ENCODE measurements at regions not wholly inside any gene's neighbourhood (a gene's known extent, or its start where the extent isn't known, plus 50 kb on each side); places are given as distances from the start of the nearest gene placed in this dataset.

GRCh38 chr14:38504175-38504574 is 248.3 kb upstream of the CLEC14A start:
- H3K36me3 Mint-ChIP-seq (ENCODE audit: low read depth), result no peaks in the 10 kb centered on the region
- ATAC-seq (ENCODE audit: poor library complexity) (no peak), DNase-seq (no peak)
- intact Hi-C loops (cut with DNase I, micrococcal nuclease), result no loop called here
- no peak overlapping the region for H3K4me3 Mint-ChIP-seq
- no peak overlapping the region for H3K27ac Mint-ChIP-seq
- ChIA-PET CTCF (no interaction called here), POLR2A (no interaction called here)
- Histone ChIP-seq H3K9me3 (ENCODE audit: control insufficient read depth in 1 of 2, insufficient read depth in 1 of 2, low read length in 2 of 2) (no peaks in the 10 kb centered on the region), H3K4me1 (ENCODE audit: insufficient read depth, low read length) (no peaks in the 10 kb centered on the region), H3K4me3 (ENCODE audit: low read length) (no peak overlapping the region), H3K27ac (ENCODE audit: low read depth in 1 of 2, low read length in 2 of 2) (no peak overlapping the region), H3K36me3 (ENCODE audit: insufficient read depth, low read length) (no peaks in the 10 kb centered on the region), H3K27me3 (ENCODE audit: control insufficient read depth in 1 of 2, insufficient read depth in 2 of 2, low read length in 2 of 2) (no peaks in the 10 kb centered on the region)
- no peaks in the 10 kb centered on the region for H3K27me3 Mint-ChIP-seq
- H3K4me1 Mint-ChIP-seq (ENCODE audit: low read depth), result no peaks in the 10 kb centered on the region
- no peaks in the 10 kb centered on the region for H3K9me3 Mint-ChIP-seq
- TF ChIP-seq, protein P1, sequence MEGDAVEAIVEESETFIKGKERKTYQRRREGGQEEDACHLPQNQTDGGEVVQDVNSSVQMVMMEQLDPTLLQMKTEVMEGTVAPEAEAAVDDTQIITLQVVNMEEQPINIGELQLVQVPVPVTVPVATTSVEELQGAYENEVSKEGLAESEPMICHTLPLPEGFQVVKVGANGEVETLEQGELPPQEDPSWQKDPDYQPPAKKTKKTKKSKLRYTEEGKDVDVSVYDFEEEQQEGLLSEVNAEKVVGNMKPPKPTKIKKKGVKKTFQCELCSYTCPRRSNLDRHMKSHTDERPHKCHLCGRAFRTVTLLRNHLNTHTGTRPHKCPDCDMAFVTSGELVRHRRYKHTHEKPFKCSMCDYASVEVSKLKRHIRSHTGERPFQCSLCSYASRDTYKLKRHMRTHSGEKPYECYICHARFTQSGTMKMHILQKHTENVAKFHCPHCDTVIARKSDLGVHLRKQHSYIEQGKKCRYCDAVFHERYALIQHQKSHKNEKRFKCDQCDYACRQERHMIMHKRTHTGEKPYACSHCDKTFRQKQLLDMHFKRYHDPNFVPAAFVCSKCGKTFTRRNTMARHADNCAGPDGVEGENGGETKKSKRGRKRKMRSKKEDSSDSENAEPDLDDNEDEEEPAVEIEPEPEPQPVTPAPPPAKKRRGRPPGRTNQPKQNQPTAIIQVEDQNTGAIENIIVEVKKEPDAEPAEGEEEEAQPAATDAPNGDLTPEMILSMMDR (IDR thresholded peaks at IDR 0.05), result no peak

GRCh38 chr14:38502239-38502638 is 246.3 kb upstream of the CLEC14A start:
- Mint-ChIP-seq H3K4me3 (no peak overlapping the region), H3K27me3 (no peaks in the 10 kb centered on the region), H3K36me3 (ENCODE audit: low read depth) (no peaks in the 10 kb centered on the region), H3K27ac (no peak overlapping the region), H3K4me1 (ENCODE audit: low read depth) (no peaks in the 10 kb centered on the region), H3K9me3 (no peaks in the 10 kb centered on the region)
- CTCF ChIA-PET, result no interaction called here
- Histone ChIP-seq H3K27me3 (ENCODE audit: control insufficient read depth in 1 of 2, insufficient read depth in 2 of 2, low read length in 2 of 2) (no peaks in the 10 kb centered on the region), H3K4me1 (ENCODE audit: insufficient read depth, low read length) (no peaks in the 10 kb centered on the region), H3K27ac (ENCODE audit: low read depth in 1 of 2, low read length in 2 of 2) (no peak overlapping the region), H3K4me3 (ENCODE audit: low read length) (no peak overlapping the region), H3K9me3 (ENCODE audit: control insufficient read depth in 1 of 2, insufficient read depth in 1 of 2, low read length in 2 of 2) (no peaks in the 10 kb centered on the region), H3K36me3 (ENCODE audit: insufficient read depth, low read length) (no peaks in the 10 kb centered on the region)
- TF ChIP-seq, protein P1 (IDR thresholded peaks at IDR 0.05), result no peak
- POLR2A ChIA-PET, result no interaction called here
- DNase-seq, result no peak
- no peak for ATAC-seq (ENCODE audit: poor library complexity)
- intact Hi-C loops (cut with DNase I, micrococcal nuclease), result no loop called here

DNA sequence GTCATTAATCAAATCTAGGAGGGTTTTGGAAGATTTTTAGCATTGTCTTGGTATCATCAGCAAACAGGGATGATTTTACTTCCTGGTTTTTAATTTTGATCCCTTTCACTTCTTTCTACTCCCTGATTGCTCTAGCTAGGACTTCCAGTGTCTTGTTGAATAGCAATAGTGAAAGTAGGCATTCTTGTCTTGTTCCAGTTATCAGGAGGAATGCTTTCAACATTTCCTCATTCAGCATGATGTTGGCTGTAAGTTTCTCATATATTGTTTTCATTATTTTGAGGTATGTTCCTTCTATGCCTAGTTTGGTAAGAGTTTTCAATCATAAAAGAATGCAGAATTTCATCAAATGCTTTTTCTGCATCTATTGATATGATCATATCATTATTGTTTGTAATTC is 244.2 kb upstream of the CLEC14A start:
- H3K36me3 ChIP-seq (ENCODE audit: insufficient read depth, low read length), result no peaks in the 10 kb centered on the region
- TF ChIP-seq, protein P1 (IDR thresholded peaks at IDR 0.05), result no peak
- H3K4me1 Mint-ChIP-seq (ENCODE audit: low read depth), result no peaks in the 10 kb centered on the region
- no peaks in the 10 kb centered on the region for H3K36me3 Mint-ChIP-seq (ENCODE audit: low read depth)
- no peak overlapping the region for H3K27ac ChIP-seq (ENCODE audit: low read depth in 1 of 2, low read length in 2 of 2)
- POLR2A ChIA-PET, result no interaction called here
- DNase-seq, result no peak
- CTCF ChIA-PET, result no interaction called here
- no peak for ATAC-seq (ENCODE audit: poor library complexity)
- no peaks in the 10 kb centered on the region for H3K9me3 ChIP-seq (ENCODE audit: control insufficient read depth in 1 of 2, insufficient read depth in 1 of 2, low read length in 2 of 2)
- H3K4me1 ChIP-seq (ENCODE audit: insufficient read depth, low read length), result no peaks in the 10 kb centered on the region
- H3K4me3 Mint-ChIP-seq, result no peak overlapping the region
- no peak overlapping the region for H3K27ac Mint-ChIP-seq
- no peaks in the 10 kb centered on the region for H3K9me3 Mint-ChIP-seq
- H3K4me3 ChIP-seq (ENCODE audit: low read length), result no peak overlapping the region
- no peaks in the 10 kb centered on the region for H3K27me3 Mint-ChIP-seq
- no peaks in the 10 kb centered on the region for H3K27me3 ChIP-seq (ENCODE audit: control insufficient read depth in 1 of 2, insufficient read depth in 2 of 2, low read length in 2 of 2)
- intact Hi-C loops (cut with DNase I, micrococcal nuclease), result no loop called here
